HepG2 (cell line): ENCODE measurements at regions not wholly inside any gene's neighbourhood (a gene's known extent, or its start where the extent isn't known, plus 50 kb on each side); places are given as distances from the start of the nearest gene placed in this dataset.

Experiments
- FOSL1 ChIP-seq: sonication (generic); formaldehyde crosslinking; IDR thresholded peaks from 2 replicates; pipeline ENCODE4 v1.9.0; 2021; ENCODE audit warnings: missing genetic modification reagents, borderline replicate concordance
- FOXA3 ChIP-seq: IDR thresholded peaks from 2 replicates; pipeline ENCODE4 v1.6.1; 2016; ENCODE audit warnings: missing genetic modification reagents, missing compliant biosample characterization
- KAT2B ChIP-seq: fragments of 150-350 bp; IDR thresholded peaks from 2 replicates; pipeline ENCODE4 v1.6.1; 2014; ENCODE audit warnings: low read depth, low read length, borderline replicate concordance
- MED1 ChIP-seq: sonication (generic); formaldehyde crosslinking; IDR thresholded peaks from 2 replicates; pipeline ENCODE4 v1.4.0; 2020; ENCODE audit warnings: missing genetic modification reagents
- MIXL1 ChIP-seq: IDR thresholded peaks from 2 replicates; pipeline ENCODE4 v1.6.1; 2016
- NCOA2 ChIP-seq: sonication (generic); formaldehyde crosslinking; IDR thresholded peaks from 2 replicates; pipeline ENCODE4 v1.8.0; 2022; ENCODE audit warnings: inconsistent platforms
- NFATC3 ChIP-seq: sonication (generic); formaldehyde crosslinking; IDR thresholded peaks from 2 replicates; pipeline ENCODE4 v1.5.1; 2020; ENCODE audit warnings: mild to moderate bottlenecking, missing genetic modification reagents
- POGZ ChIP-seq: sonication (generic); formaldehyde crosslinking; IDR thresholded peaks from 2 replicates; pipeline ENCODE4 v1.4.0; 2020; ENCODE audit warnings: mild to moderate bottlenecking, missing genetic modification reagents
- PREB ChIP-seq: sonication (generic); formaldehyde crosslinking; IDR thresholded peaks from 2 replicates; pipeline ENCODE4 v1.4.0; 2020; ENCODE audit warnings: missing genetic modification reagents
- THAP7 ChIP-seq: sonication (generic); formaldehyde crosslinking; IDR thresholded peaks from 2 replicates; pipeline ENCODE4 v1.8.1; 2023; ENCODE audit warnings: mild to moderate bottlenecking, missing genetic modification reagents
- ZBTB25 ChIP-seq: IDR thresholded peaks from 2 replicates; pipeline ENCODE4 v1.6.1; 2018; ENCODE audit warnings: missing genetic modification reagents
- ZBTB37 ChIP-seq: sonication (generic); formaldehyde crosslinking; IDR thresholded peaks from 2 replicates; pipeline ENCODE4 v1.4.0; 2020; ENCODE audit warnings: mild to moderate bottlenecking, missing genetic modification reagents
- ZBTB7A ChIP-seq: sonication (generic); formaldehyde crosslinking; IDR thresholded peaks from 2 replicates; pipeline ENCODE4 v1.8.0; 2022; ENCODE audit warnings: mild to moderate bottlenecking, missing genetic modification reagents
- ZGPAT ChIP-seq: IDR thresholded peaks from 2 replicates; pipeline ENCODE4 v1.6.1; 2016; ENCODE audit warnings: mild to moderate bottlenecking
- ZNF260 ChIP-seq: sonication (generic); formaldehyde crosslinking; IDR thresholded peaks from 2 replicates; pipeline ENCODE4 v1.4.0; 2020; ENCODE audit warnings: missing genetic modification reagents, low read depth, mild to moderate bottlenecking, borderline replicate concordance
- ZNF597 ChIP-seq: sonication (generic); formaldehyde crosslinking; IDR thresholded peaks from 2 replicates; pipeline ENCODE4 v1.5.0; 2020; ENCODE audit warnings: missing genetic modification reagents
- TF ChIP-seq, protein P1 (sequence below): sonication (generic); formaldehyde crosslinking; conservative IDR thresholded peaks from 2 replicates; pipeline ENCODE4 v1.8.0; 2022; ENCODE audit warnings: missing genetic modification reagents
- TF ChIP-seq, protein P2 (sequence below): sonication (generic); formaldehyde crosslinking; conservative IDR thresholded peaks from 2 replicates; pipeline ENCODE4 v1.4.0; 2020; ENCODE audit warnings: missing genetic modification reagents

DNA sequence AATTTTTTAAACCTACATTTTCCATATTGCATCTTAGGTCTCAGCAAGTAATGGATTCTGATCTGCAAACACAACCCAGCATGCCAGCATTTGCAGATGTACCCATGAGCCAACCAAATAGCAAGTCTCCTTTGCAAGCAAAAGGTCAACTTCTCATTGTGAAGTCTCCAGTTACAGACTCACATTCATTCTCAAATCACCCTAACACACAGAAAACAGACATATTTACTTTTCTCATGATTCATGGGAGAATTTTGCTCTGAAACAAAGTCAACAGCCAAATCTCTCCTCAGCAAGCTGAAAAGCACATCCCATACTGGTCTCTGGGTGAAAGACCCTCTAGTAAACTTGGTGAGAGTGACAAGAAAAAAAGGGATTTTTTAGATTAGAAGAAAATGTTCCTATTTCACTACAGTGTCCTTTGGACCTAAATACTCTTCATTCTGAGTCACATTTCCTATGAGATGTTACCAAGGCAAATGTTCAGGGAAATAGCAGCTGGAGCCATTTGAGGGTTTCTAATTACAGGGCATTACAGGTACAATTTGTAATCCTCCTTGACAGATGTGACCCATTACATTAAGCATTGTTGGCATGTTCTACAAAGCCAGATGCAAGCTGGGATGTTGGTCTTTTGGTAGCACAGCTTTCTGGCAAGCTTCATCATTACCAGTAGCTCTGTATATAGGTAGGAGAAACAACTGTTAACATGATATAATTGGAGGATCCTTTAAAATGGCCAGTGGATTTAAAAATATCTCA is 383.3 kb downstream of the SMARCA1 start (continued):
- TF ChIP-seq ZGPAT (CRISPR knock-in tag) (0 out of 2 replicates have a peak, but pooled peaks have one; percentile 42), KAT2B (no peak), FOSL1 (CRISPR knock-in tag) (peak; percentile 67; the same call in 1 of the 2 replicates), ZBTB25 (CRISPR knock-in tag) (peak; percentile 50; the same call in 1 of the 2 replicates), ZNF260 (CRISPR knock-in tag) (no peak), MED1 (CRISPR knock-in tag) (peak; percentile 96), FOXA3 (peak; percentile 96), POGZ (CRISPR knock-in tag) (peak; percentile 78), PREB (no peak), THAP7 (no peak), ZNF597 (no peak), NCOA2 (CRISPR knock-in tag) (peak; percentile 83), ZBTB37 (CRISPR knock-in tag) (no peak), NFATC3 (CRISPR knock-in tag) (no peak), ZBTB7A (CRISPR knock-in tag) (no peak), MIXL1 (CRISPR knock-in tag) (peak; percentile 83)
- TF ChIP-seq, protein P1, sequence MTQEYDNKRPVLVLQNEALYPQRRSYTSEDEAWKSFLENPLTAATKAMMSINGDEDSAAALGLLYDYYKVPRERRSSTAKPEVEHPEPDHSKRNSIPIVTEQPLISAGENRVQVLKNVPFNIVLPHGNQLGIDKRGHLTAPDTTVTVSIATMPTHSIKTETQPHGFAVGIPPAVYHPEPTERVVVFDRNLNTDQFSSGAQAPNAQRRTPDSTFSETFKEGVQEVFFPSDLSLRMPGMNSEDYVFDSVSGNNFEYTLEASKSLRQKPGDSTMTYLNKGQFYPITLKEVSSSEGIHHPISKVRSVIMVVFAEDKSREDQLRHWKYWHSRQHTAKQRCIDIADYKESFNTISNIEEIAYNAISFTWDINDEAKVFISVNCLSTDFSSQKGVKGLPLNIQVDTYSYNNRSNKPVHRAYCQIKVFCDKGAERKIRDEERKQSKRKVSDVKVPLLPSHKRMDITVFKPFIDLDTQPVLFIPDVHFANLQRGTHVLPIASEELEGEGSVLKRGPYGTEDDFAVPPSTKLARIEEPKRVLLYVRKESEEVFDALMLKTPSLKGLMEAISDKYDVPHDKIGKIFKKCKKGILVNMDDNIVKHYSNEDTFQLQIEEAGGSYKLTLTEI (CRISPR knock-in tag): no peak
- TF ChIP-seq, protein P2, sequence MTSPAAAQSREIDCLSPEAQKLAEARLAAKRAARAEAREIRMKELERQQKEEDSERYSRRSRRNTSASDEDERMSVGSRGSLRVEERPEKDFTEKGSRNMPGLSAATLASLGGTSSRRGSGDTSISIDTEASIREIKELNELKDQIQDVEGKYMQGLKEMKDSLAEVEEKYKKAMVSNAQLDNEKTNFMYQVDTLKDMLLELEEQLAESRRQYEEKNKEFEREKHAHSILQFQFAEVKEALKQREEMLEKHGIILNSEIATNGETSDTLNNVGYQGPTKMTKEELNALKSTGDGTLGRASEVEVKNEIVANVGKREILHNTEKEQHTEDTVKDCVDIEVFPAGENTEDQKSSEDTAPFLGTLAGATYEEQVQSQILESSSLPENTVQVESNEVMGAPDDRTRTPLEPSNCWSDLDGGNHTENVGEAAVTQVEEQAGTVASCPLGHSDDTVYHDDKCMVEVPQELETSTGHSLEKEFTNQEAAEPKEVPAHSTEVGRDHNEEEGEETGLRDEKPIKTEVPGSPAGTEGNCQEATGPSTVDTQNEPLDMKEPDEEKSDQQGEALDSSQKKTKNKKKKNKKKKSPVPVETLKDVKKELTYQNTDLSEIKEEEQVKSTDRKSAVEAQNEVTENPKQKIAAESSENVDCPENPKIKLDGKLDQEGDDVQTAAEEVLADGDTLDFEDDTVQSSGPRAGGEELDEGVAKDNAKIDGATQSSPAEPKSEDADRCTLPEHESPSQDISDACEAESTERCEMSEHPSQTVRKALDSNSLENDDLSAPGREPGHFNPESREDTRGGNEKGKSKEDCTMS: no peak
